Neuronal stem cell (in vitro differentiated cells): ENCODE measurements at regions not wholly inside any gene's neighbourhood (a gene's known extent, or its start where the extent isn't known, plus 50 kb on each side); places are given as distances from the start of the nearest gene placed in this dataset.
A peak's percentile ranks its signal among the peaks of the same experiment; 100 is the strongest.

Source experiments
- DNase-seq: peaks from one replicate; pipeline ENCODE4 v3.0.0-alpha.2; 2013; ENCODE audit warnings: low spot score
- H2AFZ ChIP-seq: one replicate; pipeline ENCODE4 v1.6.1; 2013; ENCODE audit warnings: mild to moderate bottlenecking, low read length, inconsistent platforms
- H2AK5ac ChIP-seq: 2 replicates; pipeline ENCODE4 v1.6.1; 2013; ENCODE audit warnings: low read depth, mild to moderate bottlenecking, inconsistent platforms, low read length, moderate library complexity, mixed read lengths
- H2BK120ac ChIP-seq: 2 replicates; pipeline ENCODE4 v1.6.1; 2013; ENCODE audit warnings: low read depth, mild to moderate bottlenecking, inconsistent platforms, low read length, moderate library complexity, mixed read lengths
- H2BK12ac ChIP-seq: one replicate; pipeline ENCODE4 v1.6.1; 2013; ENCODE audit warnings: low read length, inconsistent platforms
- H2BK15ac ChIP-seq: 2 replicates; pipeline ENCODE4 v1.6.1; 2013; ENCODE audit warnings: mild to moderate bottlenecking, low read length, inconsistent platforms, mixed read lengths
- H2BK5ac ChIP-seq: one replicate; pipeline ENCODE4 v1.6.1; 2013; ENCODE audit warnings: inconsistent platforms, mild to moderate bottlenecking, low read length, moderate library complexity
- H3K14ac ChIP-seq: one replicate; pipeline ENCODE4 v1.6.1; 2013; ENCODE audit warnings: low read length, inconsistent platforms
- H3K18ac ChIP-seq: 2 replicates; pipeline ENCODE4 v1.6.1; 2013; ENCODE audit warnings: low read length, inconsistent platforms
- H3K23ac ChIP-seq: 2 replicates; pipeline ENCODE4 v1.6.1; 2013; ENCODE audit warnings: low read depth, mild to moderate bottlenecking, mixed read lengths, low read length, inconsistent platforms; ENCODE audit not compliant: poor library complexity
- H3K27ac ChIP-seq: replicated peaks from 3 replicates; pipeline ENCODE4 v1.5.1; 2013; ENCODE audit warnings: low read length, inconsistent platforms
- H3K27me3 ChIP-seq, 3 experiments: 2 replicates each; pipeline ENCODE4 v1.6.1; 2013; ENCODE audit warnings: low read length in 3 of 3, mild to moderate bottlenecking in 2 of 3, inconsistent platforms in 1 of 3, low read depth in 1 of 3, mixed read lengths in 1 of 3, moderate library complexity in 1 of 3; ENCODE audit not compliant: control insufficient read depth in 3 of 3, insufficient read depth in 3 of 3
- H3K36me3 ChIP-seq, 2 donors: replicated peaks in 1 of 2; 2 replicates each; pipeline ENCODE4 v1.6.1; 2013; ENCODE audit warnings: low read length in 2 of 2; ENCODE audit not compliant: control insufficient read depth in 2 of 2, insufficient read depth in 2 of 2
- H3K4ac ChIP-seq: 2 replicates; pipeline ENCODE4 v1.6.1; 2013; ENCODE audit warnings: inconsistent platforms, mild to moderate bottlenecking, low read length, moderate library complexity
- H3K4me1 ChIP-seq, 2 donors: 1 replicate in 1 of 2; 2 replicates in 1 of 2; pipeline ENCODE4 v1.6.1; 2013; ENCODE audit warnings: low read length in 2 of 2, low read depth in 1 of 2; ENCODE audit not compliant: control insufficient read depth in 2 of 2, insufficient read depth in 1 of 2
- H3K4me2 ChIP-seq: one replicate; pipeline ENCODE4 v1.6.1; 2013; ENCODE audit warnings: mild to moderate bottlenecking, low read length, inconsistent platforms; ENCODE audit not compliant: insufficient read depth, poor library complexity, severe bottlenecking
- H3K4me3 ChIP-seq, 2 donors: 2 replicates each; pipeline ENCODE4 v1.5.1; 2013; ENCODE audit warnings: low read length in 2 of 2, mild to moderate bottlenecking in 2 of 2, inconsistent platforms in 1 of 2, moderate library complexity in 1 of 2
- H3K79me1 ChIP-seq: one replicate; pipeline ENCODE4 v1.6.1; 2013; ENCODE audit warnings: low read depth, mild to moderate bottlenecking, inconsistent platforms, low read length, moderate library complexity
- H3K9ac ChIP-seq: one replicate; pipeline ENCODE4 v1.6.1; 2013; ENCODE audit warnings: mild to moderate bottlenecking, low read depth, low read length, inconsistent platforms; ENCODE audit not compliant: poor library complexity
- H3K9me3 ChIP-seq, 2 donors: replicated peaks in 1 of 2; 2 replicates each; pipeline versions ENCODE3 to v1.6.1; 2013; ENCODE audit warnings: low read length in 2 of 2, mild to moderate bottlenecking in 2 of 2, inconsistent platforms in 1 of 2, low read depth in 1 of 2, mixed read lengths in 1 of 2, moderate library complexity in 1 of 2; ENCODE audit not compliant: control insufficient read depth in 2 of 2, insufficient read depth in 1 of 2
- H4K8ac ChIP-seq: one replicate; pipeline ENCODE4 v1.6.1; 2013; ENCODE audit warnings: low read depth, mild to moderate bottlenecking, inconsistent platforms, low read length, moderate library complexity
- H4K91ac ChIP-seq: one replicate; pipeline ENCODE4 v1.6.1; 2013; ENCODE audit warnings: low read length, low read depth, mild to moderate bottlenecking, inconsistent platforms; ENCODE audit not compliant: poor library complexity
- WGBS, 2 donors: extraction: QIAGEN DNeasy Blood & Tissue Kit; methylation state at CpG; one replicate each; pipeline ENCODE4 v1.1.7; 2013; ENCODE audit warnings: missing lambda C conversion rate in 2 of 2, mixed read lengths in 1 of 2; ENCODE audit not compliant: insufficient read length in 2 of 2, insufficient replicate concordance in 1 of 2; ENCODE audit errors: extremely low coverage in 2 of 2; 5-methylcytosine and 5-hydroxymethylcytosine counted together

- Histone ChIP-seq H4K91ac (no peak overlapping the region), H2BK120ac (no peak overlapping the region), H3K9ac (no peak overlapping the region), H3K18ac (no peak overlapping the region), H2BK5ac (no peak overlapping the region), H3K4me2 (no peak overlapping the region), H3K23ac (no peak overlapping the region), H2BK15ac (no peak overlapping the region), H3K36me3 (no peaks in the 10 kb centered on the region), H4K8ac (no peak overlapping the region), H2BK12ac (no peak overlapping the region), H3K27me3 (no peaks in the 10 kb centered on the region), H3K14ac (no peak overlapping the region), H2AK5ac (no peak overlapping the region), H3K4me1 (peaks cover 17 to 19% of the 10 kb centered on the region in 2 donors), H3K4ac (no peak overlapping the region), H2AFZ (no peak overlapping the region), H3K4me3 (no peak overlapping the region), H3K27ac (no peak overlapping the region), H3K9me3 (peaks cover 0 to 2% of the 10 kb centered on the region in 2 donors), H3K79me1 (no peaks in the 10 kb centered on the region)
- no peak for DNase-seq
- no CpG with 5 or more reads among the region's 3 CpGs for WGBS, 2 donors
Measured at GRCh38 chr6:139600343-139600742, 225.9 kb upstream of the CITED2 start.

- no peak overlapping the region for H3K14ac ChIP-seq
- no peaks in the 10 kb centered on the region for H3K79me1 ChIP-seq
- H3K27me3 ChIP-seq = no peaks in the 10 kb centered on the region
- no peak overlapping the region for H4K8ac ChIP-seq
- no peaks in the 10 kb centered on the region for H3K9me3 ChIP-seq
- peaks cover 16 to 18% of the 10 kb centered on the region in 2 donors for H3K4me1 ChIP-seq
- no peak overlapping the region for H2BK120ac ChIP-seq
- H2AFZ ChIP-seq = peak overlapping the region; percentile 71
- H2AK5ac ChIP-seq = no peak overlapping the region
- H3K9ac ChIP-seq = no peak overlapping the region
- no peak for DNase-seq
- H3K18ac ChIP-seq = no peak overlapping the region
- no peaks in the 10 kb centered on the region for H3K36me3 ChIP-seq
- no peak overlapping the region for H2BK12ac ChIP-seq
- H4K91ac ChIP-seq = no peak overlapping the region
- H3K27ac ChIP-seq = no peak overlapping the region
- no peak overlapping the region for H3K23ac ChIP-seq
- H3K4me3 ChIP-seq = no peak overlapping the region
- H2BK15ac ChIP-seq = no peak overlapping the region
- H3K4me2 ChIP-seq = no peak overlapping the region
- H2BK5ac ChIP-seq = no peak overlapping the region
- no CpG with 5 or more reads among the region's 7 CpGs for WGBS, 2 donors
- no peak overlapping the region for H3K4ac ChIP-seq
Measured at GRCh38 chr6:139597771-139598755, 223.6 kb upstream of the CITED2 start.

- no peak overlapping the region for H3K14ac ChIP-seq
- no peak overlapping the region for H3K4ac ChIP-seq
- H3K18ac ChIP-seq = no peak overlapping the region
- H3K27ac ChIP-seq = no peak overlapping the region
- no peak overlapping the region for H2BK15ac ChIP-seq
- H3K79me1 ChIP-seq = no peaks in the 10 kb centered on the region
- H3K36me3 ChIP-seq = no peaks in the 10 kb centered on the region
- H3K27me3 ChIP-seq = no peaks in the 10 kb centered on the region
- no peak overlapping the region for H3K9ac ChIP-seq
- no peak overlapping the region for H4K91ac ChIP-seq
- WGBS, 2 donors = no CpG with 5 or more reads among the region's 1 CpG
- H3K9me3 ChIP-seq = no peaks in the 10 kb centered on the region
- peaks cover 7 to 10% of the 10 kb centered on the region in 2 donors for H3K4me1 ChIP-seq
- H2BK120ac ChIP-seq = no peak overlapping the region
- no peak overlapping the region for H3K4me2 ChIP-seq
- H4K8ac ChIP-seq = no peak overlapping the region
- H2AFZ ChIP-seq = peak overlapping the region; percentile 71
- no peak overlapping the region for H2BK5ac ChIP-seq
- H3K23ac ChIP-seq = no peak overlapping the region
- H2BK12ac ChIP-seq = no peak overlapping the region
- no peak for DNase-seq
- no peak overlapping the region for H2AK5ac ChIP-seq
- no peak overlapping the region for H3K4me3 ChIP-seq
Measured at GRCh38 chr6:139597087-139597763, 222.8 kb upstream of the CITED2 start.

- Histone ChIP-seq H3K36me3 (no peaks in the 10 kb centered on the region), H3K27me3 (no peaks in the 10 kb centered on the region), H4K8ac (no peak overlapping the region), H2BK15ac (no peak overlapping the region), H3K79me1 (no peaks in the 10 kb centered on the region), H3K9ac (no peak overlapping the region), H2AFZ (no peak overlapping the region), H3K23ac (no peak overlapping the region), H4K91ac (no peak overlapping the region), H3K14ac (no peak overlapping the region), H3K4me2 (no peak overlapping the region), H3K4ac (no peak overlapping the region), H3K18ac (no peak overlapping the region), H3K9me3 (no peaks in the 10 kb centered on the region), H3K4me1 (peaks cover 11 to 14% of the 10 kb centered on the region in 2 donors), H3K4me3 (no peak overlapping the region), H3K27ac (no peak overlapping the region), H2BK120ac (no peak overlapping the region), H2BK12ac (no peak overlapping the region), H2BK5ac (no peak overlapping the region), H2AK5ac (no peak overlapping the region)
- no CpG with 5 or more reads among the region's 3 CpGs for WGBS, 2 donors
- DNase-seq = no peak
Measured at GRCh38 chr6:139595183-139595582, 220.7 kb upstream of the CITED2 start.
